ENCODE measurements at regions not wholly inside any gene's neighbourhood (a gene's known extent, or its start where the extent isn't known, plus 50 kb on each side); places are given as distances from the start of the nearest gene placed in this dataset.
"Not testable (repeated sequence)": the region's sequence is repeated elsewhere in the genome, so short reads cannot be mapped to it uniquely, and the experiment has no call there.

- Mint-ChIP-seq H3K27me3 (ENCODE audit: low read depth in 3 of 3) (peaks cover 0 to under 1% (median 0%) of the 10 kb centered on the region in 3 donors), H3K27ac (no peak overlapping the region), H3K4me1 (peaks cover 4 to 34% of the 10 kb centered on the region in 2 donors), H3K9me3 (peaks cover 7 to 57% (median 24%) of the 10 kb centered on the region in 6 donors), H3K4me3 (no peak overlapping the region), H3K36me3 (peaks cover under 1 to 4% (median under 1%) of the 10 kb centered on the region in 3 donors)
- DNase-seq = peak; percentile 2 to 10 (median 3)
These were observed 171.9 kb upstream of the CNTNAP5 start for GRCh38 chr2:123853161-123853560.

- H3K27ac Mint-ChIP-seq; H3K4me3 Mint-ChIP-seq; H3K4me1 Mint-ChIP-seq; DNase-seq; H3K27me3 Mint-ChIP-seq (ENCODE audit: low read depth in 3 of 3); H3K36me3 Mint-ChIP-seq: not testable (repeated sequence)
- peaks cover 11 to 57% (median 30%) of the 10 kb centered on the region in 6 donors for H3K9me3 Mint-ChIP-seq
These were observed 166.1 kb upstream of the CNTNAP5 start for GRCh38 chr2:123859031-123859430.

- Mint-ChIP-seq H3K36me3 (peaks cover 2 to 5% (median 3%) of the 10 kb centered on the region in 3 donors), H3K9me3 (peaks cover 2 to 24% (median 12%) of the 10 kb centered on the region in 6 donors), H3K27me3 (ENCODE audit: low read depth in 3 of 3) (no peaks in the 10 kb centered on the region), H3K4me1 (no peaks in the 10 kb centered on the region), H3K27ac (no peak overlapping the region), H3K4me3 (no peak overlapping the region)
- no peak for DNase-seq
These were observed 160.7 kb upstream of the CNTNAP5 start for GRCh38 chr2:123864416-123864815.

- Mint-ChIP-seq H3K4me3 (no peak overlapping the region), H3K4me1 (no peaks in the 10 kb centered on the region), H3K27ac (no peak overlapping the region), H3K27me3 (ENCODE audit: low read depth in 3 of 3) (peaks cover 0 to 4% (median 0%) of the 10 kb centered on the region in 3 donors), H3K9me3 (peaks cover 0 to 28% (median 7%) of the 10 kb centered on the region in 6 donors), H3K36me3 (peaks cover 0 to 4% (median 2%) of the 10 kb centered on the region in 3 donors)
- DNase-seq = no peak
These were observed 154.7 kb upstream of the CNTNAP5 start for GRCh38 chr2:123870206-123870880.

- peaks cover under 1 to 33% (median 9%) of the 10 kb centered on the region in 6 donors for H3K9me3 Mint-ChIP-seq
- no peaks in the 10 kb centered on the region for H3K4me1 Mint-ChIP-seq
- H3K4me3 Mint-ChIP-seq = no peak overlapping the region
- H3K36me3 Mint-ChIP-seq = peaks cover 0 to 4% (median 2%) of the 10 kb centered on the region in 3 donors
- H3K27me3 Mint-ChIP-seq (ENCODE audit: low read depth in 3 of 3) = peaks cover 0 to 4% (median 0%) of the 10 kb centered on the region in 3 donors
- no peak for DNase-seq
- no peak overlapping the region for H3K27ac Mint-ChIP-seq
These were observed 154.2 kb upstream of the CNTNAP5 start for GRCh38 chr2:123870881-123871276.

GRCh38 chr2:123890148-123890547, 134.9 kb upstream of the CNTNAP5 start:
- Mint-ChIP-seq H3K9me3 (peaks cover 22 to 62% (median 40%) of the 10 kb centered on the region in 6 donors), H3K27me3 (ENCODE audit: low read depth in 3 of 3) (peaks cover 0 to 2% (median 2%) of the 10 kb centered on the region in 3 donors), H3K4me3 (no peak overlapping the region), H3K36me3 (peaks cover 3 to 13% (median 6%) of the 10 kb centered on the region in 3 donors), H3K27ac (no peak overlapping the region), H3K4me1 (no peaks in the 10 kb centered on the region)
- no peak for DNase-seq

GRCh38 chr2:123894167-123894566, 130.9 kb upstream of the CNTNAP5 start:
- Mint-ChIP-seq H3K4me1 (no peaks in the 10 kb centered on the region), H3K9me3 (peaks cover 14 to 58% (median 38%) of the 10 kb centered on the region in 6 donors), H3K27ac (no peak overlapping the region), H3K36me3 (peaks cover 3 to 9% (median 9%) of the 10 kb centered on the region in 3 donors), H3K4me3 (no peak overlapping the region), H3K27me3 (ENCODE audit: low read depth in 3 of 3) (peaks cover 0 to 2% (median 2%) of the 10 kb centered on the region in 3 donors)
- no peak for DNase-seq

- Mint-ChIP-seq H3K27ac (no peak overlapping the region), H3K4me1 (no peaks in the 10 kb centered on the region), H3K27me3 (ENCODE audit: low read depth in 3 of 3) (peaks cover 0 to 2% (median 2%) of the 10 kb centered on the region in 3 donors), H3K36me3 (peaks cover 3 to 9% (median 6%) of the 10 kb centered on the region in 3 donors), H3K9me3 (peaks cover 11 to 55% (median 33%) of the 10 kb centered on the region in 6 donors), H3K4me3 (no peak overlapping the region)
- DNase-seq = no peak
These were observed 129.4 kb upstream of the CNTNAP5 start for GRCh38 chr2:123895651-123896050.

- H3K36me3 Mint-ChIP-seq = peaks cover 0 to 8% (median 4%) of the 10 kb centered on the region in 3 donors
- peaks cover 8 to 47% (median 26%) of the 10 kb centered on the region in 6 donors for H3K9me3 Mint-ChIP-seq
- H3K4me1 Mint-ChIP-seq = no peaks in the 10 kb centered on the region
- no peak overlapping the region for H3K27ac Mint-ChIP-seq
- H3K4me3 Mint-ChIP-seq = no peak overlapping the region
- no peak for DNase-seq
- peaks cover 0 to 2% (median 0%) of the 10 kb centered on the region in 3 donors for H3K27me3 Mint-ChIP-seq (ENCODE audit: low read depth in 3 of 3)
These were observed 123.8 kb upstream of the CNTNAP5 start for GRCh38 chr2:123901256-123901655.

GRCh38 chr2:123906361-123906760, 118.7 kb upstream of the CNTNAP5 start:
- Mint-ChIP-seq H3K27ac (no peak overlapping the region), H3K27me3 (ENCODE audit: low read depth in 3 of 3) (peaks cover 0 to under 1% (median 0%) of the 10 kb centered on the region in 3 donors), H3K36me3 (peaks cover 0 to 5% (median 4%) of the 10 kb centered on the region in 3 donors), H3K4me3 (no peak overlapping the region), H3K9me3 (peaks cover 0 to 33% (median 12%) of the 10 kb centered on the region in 6 donors), H3K4me1 (peaks cover 9 to 25% of the 10 kb centered on the region in 2 donors)
- no peak for DNase-seq

GRCh38 chr2:123908522-123908921, 116.6 kb upstream of the CNTNAP5 start:
- Mint-ChIP-seq H3K4me1 (peaks cover 23 to 47% of the 10 kb centered on the region in 2 donors), H3K36me3 (no peaks in the 10 kb centered on the region), H3K27ac (no peak overlapping the region), H3K4me3 (no peak overlapping the region), H3K27me3 (ENCODE audit: low read depth in 3 of 3) (no peaks in the 10 kb centered on the region), H3K9me3 (peaks cover 0 to 22% (median 3%) of the 10 kb centered on the region in 6 donors)
- DNase-seq = no peak

GRCh38 chr2:123912171-123912570, 112.9 kb upstream of the CNTNAP5 start:
- peaks cover 38 to 75% of the 10 kb centered on the region in 2 donors for H3K4me1 Mint-ChIP-seq
- peaks cover 0 to 19% (median 2%) of the 10 kb centered on the region in 6 donors for H3K9me3 Mint-ChIP-seq
- H3K36me3 Mint-ChIP-seq = no peaks in the 10 kb centered on the region
- DNase-seq = no peak
- no peaks in the 10 kb centered on the region for H3K27me3 Mint-ChIP-seq (ENCODE audit: low read depth in 3 of 3)
- H3K27ac Mint-ChIP-seq = peak overlapping the region in 1 of 6 donors; percentile 25
- H3K4me3 Mint-ChIP-seq = peak overlapping the region; percentile 18 to 68 (median 65)

- H3K27ac Mint-ChIP-seq = peak overlapping the region in 4 of 6 donors; percentile 4 to 72 (median 67)
- no peaks in the 10 kb centered on the region for H3K36me3 Mint-ChIP-seq
- peak overlapping the region; percentile 18 to 73 (median 64) for H3K4me3 Mint-ChIP-seq
- peak; percentile 5 to 17 (median 15) for DNase-seq
- peaks cover 38 to 74% of the 10 kb centered on the region in 2 donors for H3K4me1 Mint-ChIP-seq
- H3K27me3 Mint-ChIP-seq (ENCODE audit: low read depth in 3 of 3) = no peaks in the 10 kb centered on the region
- peaks cover 0 to 14% (median 3%) of the 10 kb centered on the region in 6 donors for H3K9me3 Mint-ChIP-seq
These were observed 111.8 kb upstream of the CNTNAP5 start for GRCh38 chr2:123913143-123913735.

GRCh38 chr2:123915380-123915779, 109.7 kb upstream of the CNTNAP5 start:
- peaks cover 0 to 2% (median 0%) of the 10 kb centered on the region in 3 donors for H3K27me3 Mint-ChIP-seq (ENCODE audit: low read depth in 3 of 3)
- peaks cover 33 to 63% of the 10 kb centered on the region in 2 donors for H3K4me1 Mint-ChIP-seq
- peaks cover 0 to 20% (median 6%) of the 10 kb centered on the region in 6 donors for H3K9me3 Mint-ChIP-seq
- DNase-seq = no peak
- no peaks in the 10 kb centered on the region for H3K36me3 Mint-ChIP-seq
- H3K27ac Mint-ChIP-seq = no peak overlapping the region
- H3K4me3 Mint-ChIP-seq = peak overlapping the region in 2 of 5 donors; percentile 44 to 46
